HG02981 (cell line): ENCODE measurements at regions not wholly inside any gene's neighbourhood (a gene's known extent, or its start where the extent isn't known, plus 50 kb on each side); places are given as distances from the start of the nearest gene placed in this dataset.

Experiments used
- ATAC-seq: cut with Tn5 transposase; IDR thresholded peaks from one replicate; pipeline ENCODE4 v1.9.1; 2021; ENCODE audit warnings: mild to moderate bottlenecking, moderate library complexity; ENCODE audit not compliant: unreplicated experiment

- ATAC-seq, result peak; percentile 53
Measured at GRCh38 chr11:128367573-128367972, 219.8 kb downstream of the ETS1 start.

- no peak for ATAC-seq
Measured at GRCh38 chr11:128365044-128365443, 222.3 kb downstream of the ETS1 start.

DNA sequence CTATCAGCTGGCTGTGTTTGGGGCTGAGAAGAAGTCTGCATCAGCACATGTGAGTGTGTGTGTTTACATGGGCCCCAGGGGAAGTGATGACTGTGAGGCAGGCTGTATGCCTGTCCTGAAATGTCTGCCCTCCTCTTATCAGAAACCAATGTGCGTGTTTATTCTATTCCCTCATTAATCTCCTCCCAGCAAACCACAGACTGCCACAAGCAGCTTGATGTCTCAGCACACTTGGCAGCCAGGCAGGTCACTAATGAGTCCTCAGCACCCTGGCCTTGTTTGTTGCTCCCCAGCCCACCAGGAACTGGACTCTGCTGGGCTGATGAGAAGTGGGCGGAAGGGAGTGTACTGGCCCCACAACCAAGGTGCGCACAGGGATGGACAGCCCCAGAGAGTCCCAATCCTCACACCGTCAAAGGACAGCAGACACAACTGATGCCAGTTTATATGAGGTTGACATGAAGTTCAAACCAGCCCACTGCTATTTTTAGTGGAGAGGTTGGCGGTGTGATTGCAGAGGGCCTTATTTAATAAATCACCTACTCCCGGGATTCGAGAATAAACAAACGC is 225.8 kb downstream of the ETS1 start:
- no peak for ATAC-seq

DNA sequence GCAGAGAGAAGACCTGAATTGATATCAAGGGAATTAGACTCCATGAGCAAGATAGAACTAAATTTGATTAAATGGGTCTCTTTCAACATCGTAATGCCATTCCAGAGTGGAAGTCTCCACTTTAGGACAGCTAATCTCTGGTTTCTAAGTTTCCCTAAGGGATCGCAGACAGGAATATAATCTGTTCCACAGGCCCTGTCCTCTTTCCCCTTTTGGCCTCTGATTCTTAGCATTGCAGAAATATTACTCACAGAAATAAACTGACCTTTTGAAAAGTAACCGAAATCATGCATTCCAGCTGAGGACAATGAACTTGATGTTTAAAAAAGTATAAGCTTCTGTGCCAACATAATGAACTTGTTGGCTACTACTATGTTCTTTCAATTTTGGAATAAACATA is 227.8 kb downstream of the ETS1 start:
- no peak for ATAC-seq

DNA sequence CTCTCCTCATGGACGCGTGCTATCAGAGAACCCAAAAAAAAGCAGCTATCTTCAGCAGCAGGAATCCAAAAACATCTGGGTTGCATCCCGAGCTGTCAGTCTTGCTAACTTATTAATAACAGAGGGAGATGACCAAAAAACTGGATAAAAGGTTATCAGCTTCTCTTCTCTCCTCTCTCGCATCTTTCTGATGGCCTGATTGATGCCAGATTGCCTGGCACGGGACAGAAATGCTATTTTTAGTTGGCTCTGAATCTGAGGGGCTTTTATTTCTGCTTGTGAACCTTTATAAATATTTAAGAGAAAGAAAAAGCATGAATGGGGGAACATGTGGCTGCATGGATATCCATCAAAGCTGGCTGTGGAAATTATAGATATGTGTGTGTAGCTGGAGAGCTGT is 230.3 kb downstream of the ETS1 start:
- ATAC-seq, result no peak

DNA sequence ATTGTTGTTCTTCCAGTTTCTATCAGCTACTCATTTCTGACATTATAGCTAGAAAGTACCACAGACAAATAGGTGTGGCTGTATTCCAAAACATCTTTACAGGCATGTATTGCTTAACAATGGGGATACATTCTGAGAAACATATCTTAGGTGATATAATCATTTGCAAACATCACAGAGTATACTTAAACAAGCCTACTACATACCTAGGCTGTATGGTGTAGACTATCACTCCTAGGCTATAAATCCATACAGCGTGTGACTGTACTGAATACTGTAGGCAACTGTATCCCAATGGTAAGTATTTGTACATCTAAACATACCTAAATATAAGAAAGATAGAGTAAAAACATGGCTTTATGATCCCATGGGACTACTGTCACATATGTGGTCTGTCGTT is 231.8 kb downstream of the ETS1 start:
- ATAC-seq, result no peak

GRCh38 chr11:128354476-128354875 is 232.9 kb downstream of the ETS1 start:
- no peak for ATAC-seq

- ATAC-seq, result no peak
Measured at GRCh38 chr11:128351168-128351567, 236.2 kb downstream of the ETS1 start.

- no peak for ATAC-seq
Measured at GRCh38 chr11:128349650-128350299, 237.6 kb downstream of the ETS1 start.

DNA sequence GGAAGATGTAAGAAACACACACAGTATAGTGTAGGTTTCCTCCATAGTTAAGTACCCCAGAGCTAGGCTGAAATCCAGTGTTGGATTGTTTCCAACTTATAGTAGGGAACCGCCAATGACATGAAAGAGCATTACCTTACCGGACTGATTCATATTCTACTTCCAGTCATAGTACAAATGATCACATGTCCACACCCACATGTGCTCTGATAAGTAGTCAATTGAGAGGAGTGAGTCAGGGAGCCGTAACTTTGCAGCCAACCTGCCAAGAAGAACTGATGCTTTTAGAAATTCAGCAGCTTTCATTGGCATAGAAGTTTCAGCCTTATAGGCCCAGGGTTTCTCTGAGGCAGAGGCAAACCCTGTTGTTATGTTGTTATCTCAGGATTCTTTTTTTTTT is 240.6 kb downstream of the ETS1 start:
- no peak for ATAC-seq

GRCh38 chr11:128345316-128345715 is 242.0 kb downstream of the ETS1 start:
- ATAC-seq, result no peak

DNA sequence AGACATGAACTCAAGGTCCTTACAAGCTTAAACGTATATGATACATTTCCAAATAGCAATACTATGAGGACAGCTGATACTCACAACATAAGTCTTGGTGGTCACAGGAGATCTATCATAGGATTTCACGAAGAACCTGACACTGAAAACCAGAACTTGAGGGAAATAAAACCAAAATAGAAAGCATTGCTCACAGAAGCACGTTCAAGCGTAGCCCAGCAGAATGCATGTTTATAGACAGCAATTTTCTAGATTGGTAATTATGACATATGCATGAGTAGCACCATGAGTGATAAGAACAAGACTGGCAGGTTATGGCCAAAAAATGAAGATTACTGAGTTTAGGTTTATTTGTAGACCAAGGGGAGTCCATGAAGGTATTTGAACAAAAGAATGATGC is 243.5 kb downstream of the ETS1 start:
- ATAC-seq, result no peak

GRCh38 chr11:128343135-128343514 is 244.2 kb downstream of the ETS1 start:
- peak; percentile 35 for ATAC-seq

GRCh38 chr11:128342511-128343134 is 244.7 kb downstream of the ETS1 start:
- ATAC-seq, result peak; percentile 89

DNA sequence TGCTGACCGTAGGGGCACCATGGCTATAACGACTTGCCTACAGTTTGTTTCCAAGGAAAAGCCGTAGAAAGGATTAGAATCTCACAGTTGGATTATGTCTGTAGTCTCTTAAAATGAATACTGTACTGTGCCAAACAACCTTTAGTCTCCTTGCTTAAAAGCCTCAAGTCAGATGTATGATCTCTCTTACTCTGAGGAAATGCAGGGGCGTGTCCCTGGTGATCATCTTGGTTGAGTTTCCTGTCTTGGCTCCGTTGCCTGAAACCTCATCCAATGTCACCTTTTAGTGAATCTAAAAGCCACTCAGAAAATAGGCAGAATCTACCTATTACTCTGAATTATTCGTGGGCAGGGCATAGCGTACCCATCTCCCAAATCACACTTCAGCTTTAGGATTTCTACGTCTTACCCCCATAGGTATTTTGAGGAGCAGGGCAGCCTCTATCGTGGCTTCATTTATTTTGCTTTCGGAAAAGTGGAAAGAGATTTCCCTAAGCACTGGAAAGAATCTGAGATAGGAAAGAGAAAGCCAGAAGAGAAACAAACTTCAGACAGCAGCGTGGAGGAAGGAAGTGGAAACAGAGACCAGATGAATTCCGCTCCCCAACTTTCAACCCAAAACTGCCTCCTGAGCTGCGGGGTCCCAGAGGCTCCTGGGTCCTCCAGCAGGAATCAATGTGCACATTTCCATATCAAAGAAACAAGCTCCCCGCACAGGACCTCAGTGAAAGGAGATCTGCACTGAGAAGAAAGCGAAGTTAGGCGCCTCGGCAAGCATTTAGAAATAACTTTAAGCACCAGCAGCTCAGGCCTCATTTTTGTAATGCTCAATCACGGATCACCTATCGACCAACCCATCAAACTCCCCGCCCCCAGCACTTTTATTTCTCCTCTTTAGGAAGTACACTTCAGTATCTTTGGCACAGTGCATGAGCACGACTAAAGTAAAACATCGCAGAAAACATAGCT is 245.8 kb downstream of the ETS1 start:
- no peak for ATAC-seq

- no peak for ATAC-seq
Measured at GRCh38 chr11:128339792-128340191, 247.6 kb downstream of the ETS1 start.

- ATAC-seq, result no peak
Measured at GRCh38 chr11:128338811-128339210, 248.5 kb downstream of the ETS1 start.

GRCh38 chr11:128336203-128336602 is 251.2 kb downstream of the ETS1 start:
- ATAC-seq, result no peak

DNA sequence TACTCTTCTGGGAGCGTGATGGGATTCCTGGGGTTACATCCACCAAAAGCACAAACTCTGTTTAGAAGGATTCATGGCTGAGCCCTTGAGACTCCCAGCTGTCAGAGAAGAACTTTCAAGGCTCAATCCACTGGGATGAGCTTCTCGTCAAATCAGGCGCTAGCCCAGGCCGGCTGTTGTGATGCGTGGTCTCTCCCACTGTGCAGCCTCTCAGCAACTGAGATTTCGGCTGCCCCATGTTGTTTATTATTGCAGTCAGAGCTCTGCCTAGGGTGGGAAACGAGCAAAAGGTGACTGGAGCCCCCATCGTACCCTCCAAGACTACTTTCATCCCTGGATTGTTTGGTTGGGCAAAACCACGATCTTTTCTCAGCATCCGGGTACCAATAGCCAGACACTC is 251.6 kb downstream of the ETS1 start:
- ATAC-seq, result no peak

DNA sequence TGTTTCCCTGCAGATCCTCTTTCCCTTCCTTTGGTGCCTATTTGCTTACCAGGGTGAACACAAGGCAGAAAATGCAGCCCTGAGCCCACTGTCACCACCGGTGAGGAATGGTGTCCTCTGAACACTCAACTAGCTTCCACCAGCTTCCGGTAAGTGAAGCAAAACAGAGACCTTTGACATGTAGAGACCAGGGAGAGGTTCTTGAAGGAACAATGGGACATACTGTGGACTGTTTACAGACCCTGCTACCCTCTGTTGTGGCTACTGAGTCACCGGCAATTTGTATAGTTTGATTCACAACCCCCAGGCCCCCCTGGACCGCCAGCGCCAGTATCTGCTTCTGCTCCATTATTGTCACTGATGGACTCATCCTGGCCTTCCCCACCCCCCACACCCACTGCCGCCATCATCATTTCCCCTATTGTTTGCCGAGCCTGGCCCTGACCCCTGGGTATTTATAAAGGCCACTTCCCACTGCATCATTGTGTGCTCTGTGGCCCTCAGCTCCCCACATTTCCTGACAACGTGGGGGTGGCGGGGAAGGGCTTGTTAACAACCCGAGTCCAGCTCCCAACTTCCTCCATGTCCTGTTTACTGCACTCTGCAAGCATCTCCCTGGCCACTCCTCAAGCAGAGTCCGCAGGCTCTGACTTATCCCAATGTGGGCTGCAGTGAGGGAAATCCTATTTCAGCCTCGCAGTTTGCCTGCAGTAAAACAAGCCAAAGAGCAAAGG is 252.9 kb downstream of the ETS1 start:
- no peak for ATAC-seq

DNA sequence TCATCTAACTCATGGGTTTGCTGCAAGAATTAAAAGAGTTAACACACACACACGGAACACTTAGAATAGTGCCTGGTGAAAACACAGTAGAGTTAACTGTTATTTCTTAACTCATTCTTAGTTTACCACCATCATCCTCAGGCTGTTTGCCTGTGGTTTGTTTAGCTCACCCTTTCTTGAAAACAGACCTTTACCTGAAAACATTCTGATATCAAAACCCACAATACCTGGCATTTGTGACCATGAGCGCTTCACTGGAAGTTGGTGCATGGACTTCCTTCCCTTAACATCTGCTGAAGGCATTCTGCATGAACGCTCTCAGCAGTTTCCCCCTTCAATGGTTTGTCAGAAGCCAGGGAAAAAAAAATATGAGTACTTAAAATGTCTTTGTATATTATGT is 256.0 kb downstream of the ETS1 start:
- ATAC-seq, result no peak
